GM12873 (cell line): ENCODE measurements at regions not wholly inside any gene's neighbourhood (a gene's known extent, or its start where the extent isn't known, plus 50 kb on each side); places are given as distances from the start of the nearest gene placed in this dataset.

Experiments used
- TF ChIP-seq, protein P1 (sequence below): IDR thresholded peaks from 2 replicates; pipeline ENCODE4 v1.5.1; 2012; ENCODE audit warnings: low read depth, mild to moderate bottlenecking, moderate library complexity, low read length, control low read depth; ENCODE audit not compliant: insufficient read depth; ENCODE audit errors: missing control alignments

DNA sequence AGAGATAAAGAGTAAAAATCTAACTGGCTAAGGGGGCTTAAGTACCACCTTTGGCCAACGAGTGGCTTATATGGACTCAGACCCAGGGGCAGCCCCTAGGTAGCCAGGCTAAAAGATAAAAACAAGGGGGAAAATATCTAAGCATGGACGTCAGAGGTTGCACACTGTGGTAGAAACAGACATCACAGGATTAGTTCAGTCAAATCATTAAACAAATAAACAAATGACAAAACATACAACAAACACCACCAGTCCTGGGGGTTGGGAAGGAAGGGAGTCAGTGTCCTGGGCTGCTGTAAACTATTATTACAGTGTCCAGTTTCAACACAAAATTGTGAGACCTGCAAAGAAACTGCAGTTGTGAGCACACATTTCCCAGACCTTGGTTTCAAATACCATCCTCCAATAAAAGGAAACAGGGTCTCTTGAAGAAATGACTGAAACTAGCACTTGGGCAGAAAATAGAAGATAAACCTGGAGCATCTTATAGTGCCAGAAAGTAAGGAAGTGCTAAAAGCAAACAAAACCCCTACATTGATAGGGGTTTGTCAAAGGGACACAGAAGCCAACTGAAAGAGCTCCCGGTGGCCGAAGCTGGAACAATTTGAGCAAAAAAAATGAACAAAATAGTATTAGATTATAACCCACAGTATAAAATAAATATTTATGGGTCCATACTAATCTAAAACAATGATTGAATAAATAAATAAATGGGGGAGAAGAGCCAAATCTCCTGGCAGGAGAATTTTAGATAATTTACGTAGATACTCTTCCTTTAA lies 154.8 kb upstream of the KLF7 start:
- TF ChIP-seq, protein P1, sequence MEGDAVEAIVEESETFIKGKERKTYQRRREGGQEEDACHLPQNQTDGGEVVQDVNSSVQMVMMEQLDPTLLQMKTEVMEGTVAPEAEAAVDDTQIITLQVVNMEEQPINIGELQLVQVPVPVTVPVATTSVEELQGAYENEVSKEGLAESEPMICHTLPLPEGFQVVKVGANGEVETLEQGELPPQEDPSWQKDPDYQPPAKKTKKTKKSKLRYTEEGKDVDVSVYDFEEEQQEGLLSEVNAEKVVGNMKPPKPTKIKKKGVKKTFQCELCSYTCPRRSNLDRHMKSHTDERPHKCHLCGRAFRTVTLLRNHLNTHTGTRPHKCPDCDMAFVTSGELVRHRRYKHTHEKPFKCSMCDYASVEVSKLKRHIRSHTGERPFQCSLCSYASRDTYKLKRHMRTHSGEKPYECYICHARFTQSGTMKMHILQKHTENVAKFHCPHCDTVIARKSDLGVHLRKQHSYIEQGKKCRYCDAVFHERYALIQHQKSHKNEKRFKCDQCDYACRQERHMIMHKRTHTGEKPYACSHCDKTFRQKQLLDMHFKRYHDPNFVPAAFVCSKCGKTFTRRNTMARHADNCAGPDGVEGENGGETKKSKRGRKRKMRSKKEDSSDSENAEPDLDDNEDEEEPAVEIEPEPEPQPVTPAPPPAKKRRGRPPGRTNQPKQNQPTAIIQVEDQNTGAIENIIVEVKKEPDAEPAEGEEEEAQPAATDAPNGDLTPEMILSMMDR: peak; percentile 11

DNA sequence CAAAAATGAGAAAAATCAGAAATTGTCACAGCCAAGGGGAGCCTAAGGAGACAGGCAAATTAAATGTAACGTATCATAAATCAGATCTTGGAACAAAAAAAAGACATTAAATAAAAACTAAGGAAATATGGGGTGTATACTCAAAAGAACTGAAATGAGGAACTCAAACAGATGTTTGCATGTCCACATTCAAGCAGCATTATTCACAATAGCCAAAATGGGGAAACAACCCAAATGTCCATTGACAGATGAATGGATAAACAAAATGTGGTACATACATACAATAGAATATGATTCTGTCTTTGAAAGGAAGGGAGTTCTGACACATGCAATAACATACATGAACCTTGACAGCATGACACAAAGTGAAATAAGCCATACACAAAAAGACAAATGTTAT lies 155.8 kb upstream of the KLF7 start:
- TF ChIP-seq, protein P1: no peak

- TF ChIP-seq, protein P1: no peak
These were observed 158.3 kb upstream of the KLF7 start for GRCh38 chr2:207324001-207324400.

- TF ChIP-seq, protein P1: no peak
These were observed 161.8 kb upstream of the KLF7 start for GRCh38 chr2:207327513-207327912.

DNA sequence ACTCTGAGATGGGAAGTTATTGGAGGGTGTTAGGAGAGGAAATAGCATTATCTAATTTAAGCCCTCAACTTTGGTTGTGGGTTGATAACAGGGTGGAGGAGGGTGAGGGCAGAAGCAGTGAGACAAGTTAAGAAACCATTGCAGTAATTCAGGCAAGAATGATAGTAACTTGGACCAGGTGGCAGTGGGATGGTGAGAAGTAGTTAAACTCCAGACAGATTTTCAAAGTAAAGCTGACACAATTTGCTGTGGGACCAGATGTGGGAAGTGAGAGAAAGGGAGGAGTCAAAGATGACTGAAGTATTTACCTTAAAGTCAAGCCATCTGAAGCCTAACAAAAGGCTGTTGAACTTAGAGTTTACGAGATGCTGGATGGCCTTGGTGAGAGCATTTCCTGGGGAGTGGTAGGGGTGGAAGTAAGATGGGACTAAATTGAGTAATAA lies 163.2 kb upstream of the KLF7 start:
- TF ChIP-seq, protein P1: no peak

- TF ChIP-seq, protein P1: no peak
These were observed 165.2 kb upstream of the KLF7 start for GRCh38 chr2:207330912-207331311.

- TF ChIP-seq, protein P1: no peak
These were observed 165.9 kb upstream of the KLF7 start for GRCh38 chr2:207331674-207332073.
